IMR-90 (cell line): ENCODE measurements at regions not wholly inside any gene's neighbourhood (a gene's known extent, or its start where the extent isn't known, plus 50 kb on each side); places are given as distances from the start of the nearest gene placed in this dataset.

Source experiments
- ATAC-seq: fragments of 200-7000 bp; cut with Tn5 transposase; 2 replicates; pipeline ENCODE4 v1.9.1; 2020; ENCODE audit warnings: low read depth, mild to moderate bottlenecking, moderate library complexity
- BruUV-seq: library from RNA; stranded (reverse); fragments of 400-500 nt; replicated peaks from 2 replicates; lab custom pipeline; 2021; lab: Mats Ljungman, UMichigan
- CTCF ChIA-PET: fragments of 300-600 bp; formaldehyde crosslinking; extraction: SDS; loops from one replicate; lab custom pipeline; 2021; ENCODE audit warnings: antibody characterized with exemption; lab: Yijun Ruan, JAX
- POLR2A ChIA-PET: fragments of 300-600 bp; sonication (Branson Sonifier 250); formaldehyde crosslinking; loops from one replicate; lab custom pipeline; 2022; ENCODE audit warnings: antibody characterized with exemption; ENCODE audit not compliant: unreplicated experiment; lab: Charles Lee
- DNase-seq: peaks from one replicate; pipeline ENCODE4 v3.0.0; 2013
- H2AFZ ChIP-seq: replicated peaks from 2 replicates; pipeline ENCODE3; 2013; ENCODE audit warnings: low read length, mild to moderate bottlenecking; ENCODE audit not compliant: poor library complexity
- H2AK5ac ChIP-seq: 2 replicates; pipeline ENCODE4 v1.6.1; 2013; ENCODE audit warnings: low read depth, low read length, inconsistent platforms
- H2AK9ac ChIP-seq: replicated peaks from 2 replicates; pipeline ENCODE3; 2013; ENCODE audit warnings: mild to moderate bottlenecking, low read depth, low read length, moderate library complexity; ENCODE audit not compliant: poor library complexity
- H2BK120ac ChIP-seq: 2 replicates; pipeline ENCODE4 v1.6.1; 2013; ENCODE audit warnings: low read depth, low read length, inconsistent platforms
- H2BK15ac ChIP-seq: 3 replicates; pipeline ENCODE4 v1.6.1; 2013; ENCODE audit warnings: low read depth, low read length, inconsistent platforms
- H2BK20ac ChIP-seq: 2 replicates; pipeline ENCODE4 v1.6.1; 2013; ENCODE audit warnings: low read depth, mild to moderate bottlenecking, inconsistent platforms, low read length, moderate library complexity
- H2BK5ac ChIP-seq: 2 replicates; pipeline ENCODE4 v1.6.1; 2013; ENCODE audit warnings: mild to moderate bottlenecking, low read depth, low read length, inconsistent platforms; ENCODE audit not compliant: poor library complexity, severe bottlenecking
- H3K14ac ChIP-seq: replicated peaks from 2 replicates; pipeline ENCODE4 v1.6.1; 2013; ENCODE audit warnings: low read depth, low read length, inconsistent platforms
- H3K18ac ChIP-seq: 2 replicates; pipeline ENCODE4 v1.6.1; 2013; ENCODE audit warnings: low read depth, low read length, control low read depth
- H3K23ac ChIP-seq: 2 replicates; pipeline ENCODE4 v1.6.1; 2013; ENCODE audit warnings: low read depth, low read length, inconsistent platforms
- H3K27ac ChIP-seq: 2 replicates; pipeline ENCODE4 v1.5.1; 2013; ENCODE audit warnings: mild to moderate bottlenecking, control low read depth, low read length; ENCODE audit not compliant: insufficient read depth
- H3K27me3 ChIP-seq: 2 replicates; pipeline ENCODE4 v1.6.1; 2013; ENCODE audit warnings: low read length; ENCODE audit not compliant: control insufficient read depth, insufficient read depth
- H3K36me3 ChIP-seq: 2 replicates; pipeline ENCODE4 v1.6.1; 2013; ENCODE audit warnings: low read length, mixed read lengths; ENCODE audit not compliant: control insufficient read depth, insufficient read depth
- H3K4ac ChIP-seq: 2 replicates; pipeline ENCODE4 v1.6.1; 2013; ENCODE audit warnings: low read depth, low read length, inconsistent platforms
- H3K4me1 ChIP-seq: 2 replicates; pipeline ENCODE4 v1.6.1; 2013; ENCODE audit warnings: low read length, mixed read lengths; ENCODE audit not compliant: control insufficient read depth, insufficient read depth
- H3K4me2 ChIP-seq: 2 replicates; pipeline ENCODE4 v1.6.1; 2013; ENCODE audit warnings: low read depth, mild to moderate bottlenecking, control low read depth, low read length, moderate library complexity
- H3K4me3 ChIP-seq: 2 replicates; pipeline ENCODE4 v1.5.1; 2013; ENCODE audit warnings: low read depth, mild to moderate bottlenecking, control low read depth, low read length, moderate library complexity; ENCODE audit not compliant: insufficient read depth
- H3K56ac ChIP-seq: 2 replicates; pipeline ENCODE4 v1.6.1; 2013; ENCODE audit warnings: low read length, inconsistent platforms; ENCODE audit not compliant: insufficient read depth; ENCODE audit errors: extremely low read depth
- H3K79me1 ChIP-seq, 2 experiments: 2 replicates each; pipeline ENCODE4 v1.6.1; 2013; ENCODE audit warnings: low read length in 2 of 2, inconsistent platforms in 1 of 2, low read depth in 1 of 2
- H3K9ac ChIP-seq: 2 replicates; pipeline ENCODE4 v1.6.1; 2013; ENCODE audit warnings: low read depth, low read length, control low read depth
- H3K9me1 ChIP-seq: 2 replicates; pipeline ENCODE4 v1.6.1; 2013; ENCODE audit warnings: low read length, inconsistent platforms; ENCODE audit not compliant: insufficient read depth
- H3K9me3 ChIP-seq: 2 replicates; pipeline ENCODE4 v1.6.1; 2013; ENCODE audit warnings: low read length; ENCODE audit not compliant: control insufficient read depth, insufficient read depth
- H4K20me1 ChIP-seq: 2 replicates; pipeline ENCODE4 v1.6.1; 2013; ENCODE audit warnings: low read length, inconsistent platforms; ENCODE audit not compliant: insufficient read depth
- H4K5ac ChIP-seq: 2 replicates; pipeline ENCODE4 v1.6.1; 2013; ENCODE audit warnings: mild to moderate bottlenecking, low read depth, low read length, control low read depth
- H4K8ac ChIP-seq, 2 experiments: 2 replicates each; pipeline ENCODE4 v1.6.1; 2013; ENCODE audit warnings: low read depth in 2 of 2, low read length in 2 of 2, control low read depth in 1 of 2, inconsistent platforms in 1 of 2
- H4K91ac ChIP-seq: 2 replicates; pipeline ENCODE4 v1.6.1; 2013; ENCODE audit warnings: low read depth, low read length, inconsistent platforms; ENCODE audit not compliant: insufficient read depth
- ELK1 ChIP-seq: fragments of 150-350 bp; IDR thresholded peaks from 2 replicates; pipeline ENCODE4 v1.6.1; 2016; ENCODE audit warnings: low read depth, mild to moderate bottlenecking, low read length, moderate library complexity, borderline replicate concordance
- FOS ChIP-seq: fragments of 150-350 bp; IDR thresholded peaks from 2 replicates; pipeline ENCODE4 v1.6.1; 2016; ENCODE audit warnings: low read depth, low read length
- MAZ ChIP-seq: IDR thresholded peaks from 2 replicates; pipeline ENCODE4 v1.6.1; 2012; ENCODE audit warnings: low read depth, mild to moderate bottlenecking, low read length, improper control_type of control experiment, moderate library complexity, borderline replicate concordance
- NFE2L2 ChIP-seq: fragments of 150-350 bp; IDR thresholded peaks from 2 replicates; pipeline ENCODE4 v1.6.1; 2016; ENCODE audit warnings: low read depth, mild to moderate bottlenecking, low read length
- RAD21 ChIP-seq: IDR thresholded peaks from 2 replicates; pipeline ENCODE4 v1.6.1; 2012; ENCODE audit warnings: low read length, improper control_type of control experiment
- RFX5 ChIP-seq: IDR thresholded peaks from 2 replicates; pipeline ENCODE4 v1.8.0; 2012; ENCODE audit warnings: low read depth, mild to moderate bottlenecking, low read length, moderate library complexity
- WGBS, 2 experiments: methylation state at CpG; one replicate each; pipeline versions ENCODE4 v1.1.5 to v1.1.7; 2013; ENCODE audit warnings: missing lambda C conversion rate in 2 of 2; ENCODE audit not compliant: insufficient read length in 1 of 2; ENCODE audit errors: extremely low coverage in 2 of 2; 5-methylcytosine and 5-hydroxymethylcytosine counted together
- dilution Hi-C: fragments of 300-500 bp; cut with HindIII; formaldehyde crosslinking; loops from one replicate; pipeline ENCODE4 v1.14.3; 2018; ENCODE audit warnings: low sequenced_read_pairs; ENCODE audit not compliant: unreplicated experiment
- in situ Hi-C: fragments of 300-500 bp; cut with MboI; formaldehyde crosslinking; loops from 3 replicates; pipeline ENCODE4 v1.14.3; 2019; ENCODE audit warnings: low sequenced_read_pairs, inconsistent platforms, mixed read lengths
- intact Hi-C: fragments of 100-400 bp; cut with micrococcal nuclease; formaldehyde crosslinking; loops from 2 replicates; pipeline ENCODE4 v1.10.0; 2022

GRCh38 chr11:21727102-21727501 is 465.8 kb upstream of the ANO5 start:
- H2BK120ac ChIP-seq = no peak overlapping the region
- H3K9me3 ChIP-seq = peaks cover 10% of the 10 kb centered on the region
- DNase-seq (no peak), ATAC-seq (no peak)
- no peaks in the 10 kb centered on the region for H3K79me1 ChIP-seq
- no peak overlapping the region for H3K14ac ChIP-seq
- dilution Hi-C loops (no loop called here), intact Hi-C loops (no loop called here), in situ Hi-C loops (no loop called here)
- H2BK20ac ChIP-seq = no peak overlapping the region
- no peak overlapping the region for H3K56ac ChIP-seq
- WGBS, 2 experiments = no CpG with 5 or more reads among the region's 2 CpGs
- no peak overlapping the region for H2BK5ac ChIP-seq
- H3K4me2 ChIP-seq = no peak overlapping the region
- H3K9ac ChIP-seq = no peak overlapping the region
- no peak overlapping the region for H3K4me3 ChIP-seq
- no peak overlapping the region for H3K18ac ChIP-seq
- BruUV-seq = no TSS peak
- no peak overlapping the region for H4K8ac ChIP-seq
- H3K36me3 ChIP-seq = no peaks in the 10 kb centered on the region
- H4K5ac ChIP-seq = no peak overlapping the region
- H4K20me1 ChIP-seq = no peaks in the 10 kb centered on the region
- no peak overlapping the region for H2BK15ac ChIP-seq
- TF ChIP-seq ELK1 = no peak
- TF ChIP-seq RAD21 = no peak
- no peak for TF ChIP-seq FOS
- no peak for TF ChIP-seq NFE2L2
- no peak for TF ChIP-seq RFX5
- TF ChIP-seq MAZ = no peak
- no peak overlapping the region for H3K27ac ChIP-seq
- H3K27me3 ChIP-seq = no peaks in the 10 kb centered on the region
- no peak overlapping the region for H2AK9ac ChIP-seq
- no peak overlapping the region for H4K91ac ChIP-seq
- ChIA-PET CTCF (no interaction called here), POLR2A (no interaction called here)
- no peak overlapping the region for H2AFZ ChIP-seq
- no peaks in the 10 kb centered on the region for H3K9me1 ChIP-seq
- H3K4me1 ChIP-seq = no peaks in the 10 kb centered on the region
- no peak overlapping the region for H2AK5ac ChIP-seq
- no peak overlapping the region for H3K23ac ChIP-seq
- no peak overlapping the region for H3K4ac ChIP-seq
